ENCODE measurements at regions not wholly inside any gene's neighbourhood (a gene's known extent, or its start where the extent isn't known, plus 50 kb on each side); places are given as distances from the start of the nearest gene placed in this dataset.
"Not testable (repeated sequence)": the region's sequence is repeated elsewhere in the genome, so short reads cannot be mapped to it uniquely, and the experiment has no call there.

- not testable (repeated sequence) for TF ChIP-seq KLF13 (CRISPR knock-in tag; IDR thresholded peaks at IDR 0.05); CBX5 (CRISPR knock-in tag; IDR thresholded peaks at IDR 0.05; ENCODE audit: borderline replicate concordance); RXRA (CRISPR knock-in tag; IDR thresholded peaks at IDR 0.05); CTCF (CRISPR knock-in tag; IDR thresholded peaks at IDR 0.05); PITX1 (CRISPR knock-in tag; IDR thresholded peaks at IDR 0.05); FIP1L1 (IDR thresholded peaks at IDR 0.05; ENCODE audit: borderline replicate concordance, insufficient read depth, low read depth, low read length); ELK4 (CRISPR knock-in tag; IDR thresholded peaks at IDR 0.05; ENCODE audit: borderline replicate concordance); MIXL1 (CRISPR knock-in tag; IDR thresholded peaks at IDR 0.05); ZNF713 (CRISPR knock-in tag; IDR thresholded peaks at IDR 0.05); NFATC3 (CRISPR knock-in tag; IDR thresholded peaks at IDR 0.05)
Observed at GRCh38 chr2:21214085-21214484, 90.3 kb downstream of the TDRD15 start.

All from HepG2 (cell line).